Naive thymus-derived CD4-positive, alpha-beta T cell (primary cell): ENCODE measurements at regions not wholly inside any gene's neighbourhood (a gene's known extent, or its start where the extent isn't known, plus 50 kb on each side); places are given as distances from the start of the nearest gene placed in this dataset.
"Not testable (repeated sequence)": the region's sequence is repeated elsewhere in the genome, so short reads cannot be mapped to it uniquely, and the experiment has no call there.

Experiments
- ATAC-seq: fragments of 150-1000 bp; cut with Tn5 transposase; 2 replicates; pipeline ENCODE4 v1.10.0; 2021; ENCODE audit warnings: mild to moderate bottlenecking, moderate library complexity
- CTCF ChIA-PET: fragments of 350-600 bp; sonication (Branson Sonifier 250); formaldehyde crosslinking; loops from one replicate; lab custom pipeline; 2021; ENCODE audit warnings: antibody characterized with exemption; lab: Charles Lee
- POLR2A ChIA-PET: fragments of 350-600 bp; sonication (Branson Sonifier 250); formaldehyde crosslinking; loops from one replicate; lab custom pipeline; 2021; ENCODE audit warnings: antibody characterized with exemption, inconsistent platforms; lab: Charles Lee
- DNase-seq, 9 donors: peaks; one replicate each; pipeline versions ENCODE4 v3.0.0 to v3.0.0-alpha.2; 2020 to 2022; ENCODE audit warnings: mixed read lengths in 1 of 9
- H3K27ac ChIP-seq: one replicate; pipeline ENCODE4 v1.7.0; 2013; ENCODE audit warnings: mild to moderate bottlenecking, low read depth, low read length, moderate library complexity
- H3K27me3 ChIP-seq, 2 donors: one replicate each; pipeline ENCODE4 v1.7.0; 2013; ENCODE audit warnings: low read length in 2 of 2, mild to moderate bottlenecking in 2 of 2, moderate library complexity in 2 of 2; ENCODE audit not compliant: control insufficient read depth in 2 of 2, insufficient read depth in 2 of 2
- H3K36me3 ChIP-seq, 3 experiments: 1 replicate in 2 of 3; 2 replicates in 1 of 3; pipeline ENCODE4 v1.7.0; 2013; ENCODE audit warnings: low read length in 3 of 3, mild to moderate bottlenecking in 3 of 3, moderate library complexity in 1 of 3; ENCODE audit not compliant: insufficient read depth in 3 of 3, control insufficient read depth in 2 of 3
- H3K4me1 ChIP-seq, 2 donors: one replicate each; pipeline ENCODE4 v1.7.0; 2013; ENCODE audit warnings: low read length in 2 of 2, mild to moderate bottlenecking in 2 of 2, moderate library complexity in 1 of 2; ENCODE audit not compliant: control insufficient read depth in 2 of 2, insufficient read depth in 2 of 2
- H3K4me3 ChIP-seq: 2 replicates; pipeline ENCODE4 v1.7.0; 2013; ENCODE audit warnings: mild to moderate bottlenecking, low read length
- H3K9me3 ChIP-seq, 3 experiments: 1 replicate in 2 of 3; 2 replicates in 1 of 3; pipeline ENCODE4 v1.7.0; 2013; ENCODE audit warnings: low read length in 3 of 3; ENCODE audit not compliant: control insufficient read depth in 2 of 3
- H3K27ac Mint-ChIP-seq, 9 donors: one replicate each; pipeline ENCODE4 v1.8.0; 2020 to 2022; ENCODE audit warnings: mixed read lengths in 9 of 9, mild to moderate bottlenecking in 8 of 9, moderate library complexity in 5 of 9, inconsistent platforms in 2 of 9
- H3K27me3 Mint-ChIP-seq, 5 donors: one replicate each; pipeline ENCODE4 v1.8.0; 2021 to 2022; ENCODE audit warnings: mixed read lengths in 5 of 5, mild to moderate bottlenecking in 1 of 5
- H3K36me3 Mint-ChIP-seq, 5 donors: one replicate each; pipeline ENCODE4 v1.8.0; 2020 to 2022; ENCODE audit warnings: mixed read lengths in 5 of 5, mild to moderate bottlenecking in 3 of 5, inconsistent platforms in 1 of 5
- H3K4me1 Mint-ChIP-seq, 7 donors: one replicate each; pipeline ENCODE4 v1.8.0; 2020 to 2022; ENCODE audit warnings: mixed read lengths in 7 of 7, mild to moderate bottlenecking in 3 of 7, inconsistent platforms in 1 of 7
- H3K4me3 Mint-ChIP-seq, 10 donors: one replicate each; pipeline ENCODE4 v1.8.0; 2020 to 2022; ENCODE audit warnings: mild to moderate bottlenecking in 10 of 10, mixed read lengths in 10 of 10, moderate library complexity in 6 of 10, inconsistent platforms in 2 of 10
- H3K9me3 Mint-ChIP-seq, 11 donors: one replicate each; pipeline ENCODE4 v1.8.0; 2020 to 2022; ENCODE audit warnings: mixed read lengths in 11 of 11, mild to moderate bottlenecking in 4 of 11, inconsistent platforms in 1 of 11, moderate library complexity in 1 of 11
- intact Hi-C, 2 donors: fragments of 100-400 bp; cut with micrococcal nuclease; formaldehyde crosslinking; loops; one replicate each; pipeline ENCODE4 v1.15.1; 2023

DNA sequence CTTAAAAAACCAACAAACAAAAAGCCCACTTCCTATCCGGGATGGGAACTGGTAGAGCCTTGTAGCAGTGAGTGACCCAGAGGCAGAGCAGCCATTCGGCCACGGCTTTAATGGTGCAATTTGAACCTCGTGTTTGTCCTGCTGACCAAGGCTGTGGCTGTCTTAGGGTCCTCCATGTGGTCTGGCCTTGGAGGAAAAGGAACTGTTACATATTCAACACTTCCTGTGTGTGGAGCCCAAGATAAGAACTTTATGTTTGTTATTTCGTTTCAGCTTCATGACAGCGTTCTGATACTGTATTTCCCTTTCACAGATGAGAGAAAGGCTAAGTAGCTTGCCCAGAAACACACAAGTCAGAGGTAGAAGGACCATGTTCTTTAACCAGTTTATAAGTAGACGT is 269.8 kb downstream of the SV2B start:
- CTCF ChIA-PET, result interaction anchor here (1.0 kb wide), 1 partner anchor 151 kb away, joined by 6 read pairs; no protein-coding TSS in a partner anchor
- Histone ChIP-seq H3K9me3 (no peaks in the 10 kb centered on the region), H3K36me3 (no peaks in the 10 kb centered on the region), H3K4me3 (no peak overlapping the region), H3K27me3 (no peaks in the 10 kb centered on the region), H3K4me1 (peaks cover 17 to 20% of the 10 kb centered on the region in 2 donors), H3K27ac (no peak overlapping the region)
- Mint-ChIP-seq H3K27me3 (peaks cover 0 to 15% (median 0%) of the 10 kb centered on the region in 5 donors), H3K9me3 (peaks cover 0 to 22% (median 11%) of the 10 kb centered on the region in 11 donors), H3K36me3 (peaks cover 2 to 9% (median 4%) of the 10 kb centered on the region in 5 donors), H3K4me1 (peaks cover 15 to 53% (median 38%) of the 10 kb centered on the region in 7 donors), H3K4me3 (peak overlapping the region in 9 of 10 donors; percentile 17 to 68 (median 37)), H3K27ac (peak overlapping the region in 7 of 9 donors; percentile 16 to 86 (median 61))
- intact Hi-C loops, result loop anchor here in 1 of 2 donors (5.0 kb wide), 1 partner anchor 323 kb away; no protein-coding TSS in a partner anchor
- DNase-seq (peak in 4 of 9 donors; percentile 9 to 18 (median 12)), ATAC-seq (peak; percentile 67)
- POLR2A ChIA-PET, result no interaction called here

GRCh38 chr15:91371345-91371744 is 271.3 kb downstream of the SV2B start:
- peak overlapping the region in 4 of 9 donors; percentile 63 to 86 (median 73) for H3K27ac Mint-ChIP-seq
- ATAC-seq, result not testable (repeated sequence)

GRCh38 chr15:91374336-91374735 is 274.3 kb downstream of the SV2B start:
- H3K4me1 Mint-ChIP-seq, result peaks cover 15 to 45% (median 30%) of the 10 kb centered on the region in 7 donors
- H3K27me3 Mint-ChIP-seq, result peaks cover 0 to 16% (median 0%) of the 10 kb centered on the region in 5 donors
- peaks cover 15 to 20% of the 10 kb centered on the region in 2 donors for H3K4me1 ChIP-seq
- intact Hi-C loops, result loop anchor here in 1 of 2 donors (5.0 kb wide), 1 partner anchor 327 kb away; no protein-coding TSS in a partner anchor
- CTCF ChIA-PET, result no interaction called here
- no peak overlapping the region for H3K27ac ChIP-seq
- H3K27me3 ChIP-seq, result no peaks in the 10 kb centered on the region
- peaks cover 0 to 5% (median 0%) of the 10 kb centered on the region in 11 donors for H3K9me3 Mint-ChIP-seq
- H3K9me3 ChIP-seq, result no peaks in the 10 kb centered on the region
- no peaks in the 10 kb centered on the region for H3K36me3 ChIP-seq
- H3K4me3 ChIP-seq, result no peak overlapping the region
- no peak overlapping the region for H3K4me3 Mint-ChIP-seq
- POLR2A ChIA-PET, result no interaction called here
- no peak for DNase-seq
- no peak for ATAC-seq
- peaks cover 0 to 2% (median 0%) of the 10 kb centered on the region in 5 donors for H3K36me3 Mint-ChIP-seq
- H3K27ac Mint-ChIP-seq, result no peak overlapping the region

More at GRCh38 chr15:91371345-91371744, 271.3 kb downstream of the SV2B start:
- H3K27me3 ChIP-seq, POLR2A ChIA-PET, H3K9me3 ChIP-seq, H3K27ac ChIP-seq, DNase-seq, H3K9me3 Mint-ChIP-seq, H3K4me3 ChIP-seq, CTCF ChIA-PET, H3K36me3 Mint-ChIP-seq, H3K36me3 ChIP-seq: not testable (repeated sequence)
- peaks cover 17 to 20% of the 10 kb centered on the region in 2 donors for H3K4me1 ChIP-seq
- peak overlapping the region in 6 of 10 donors; percentile 30 to 68 (median 50) for H3K4me3 Mint-ChIP-seq
- H3K27me3 Mint-ChIP-seq, result peaks cover 0 to 12% (median 0%) of the 10 kb centered on the region in 5 donors
- intact Hi-C loops, result loop anchor here in 1 of 2 donors (5.0 kb wide), 1 partner anchor 324 kb away; no protein-coding TSS in a partner anchor
- H3K4me1 Mint-ChIP-seq, result peaks cover 15 to 53% (median 38%) of the 10 kb centered on the region in 7 donors

DNA sequence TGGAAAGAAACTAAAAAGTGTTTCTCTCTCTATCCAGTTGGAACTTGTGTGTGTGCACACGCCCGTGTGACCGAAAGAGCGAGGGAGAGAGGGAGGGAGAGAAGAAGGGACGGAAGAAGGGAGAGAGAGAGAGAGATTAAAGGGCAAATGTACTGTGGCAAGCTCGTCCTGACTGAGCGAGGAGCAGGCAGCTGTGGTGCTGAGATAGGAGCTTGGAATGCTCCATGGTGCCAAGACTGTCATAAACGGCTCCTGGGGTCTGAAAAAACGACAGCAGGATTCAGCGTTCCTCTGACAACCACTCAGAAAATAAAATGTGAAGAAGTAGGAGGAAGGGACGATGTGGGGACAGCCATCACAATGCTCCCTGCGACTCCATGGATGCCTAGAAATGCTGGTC is 276.0 kb downstream of the SV2B start:
- ATAC-seq (no peak), DNase-seq (no peak)
- H3K9me3 Mint-ChIP-seq, result peaks cover 0 to 12% (median 1%) of the 10 kb centered on the region in 11 donors
- Histone ChIP-seq H3K9me3 (no peaks in the 10 kb centered on the region), H3K36me3 (no peaks in the 10 kb centered on the region), H3K4me3 (no peak overlapping the region), H3K4me1 (peaks cover 0 to 4% of the 10 kb centered on the region in 2 donors), H3K27me3 (no peaks in the 10 kb centered on the region), H3K27ac (no peak overlapping the region)
- ChIA-PET POLR2A (interaction anchor here (0.6 kb wide), 1 partner anchor 32 kb away, joined by 3 read pairs; no protein-coding TSS in a partner anchor), CTCF (interaction anchor here (1.0 kb wide), 1 partner anchor 160 kb away, joined by 3 read pairs; no protein-coding TSS in a partner anchor)
- H3K36me3 Mint-ChIP-seq, result peaks cover 0 to 2% (median 0%) of the 10 kb centered on the region in 5 donors
- peak overlapping the region in 1 of 9 donors; percentile 57 for H3K27ac Mint-ChIP-seq
- no peak overlapping the region for H3K4me3 Mint-ChIP-seq
- peaks cover 4 to 28% (median 14%) of the 10 kb centered on the region in 7 donors for H3K4me1 Mint-ChIP-seq
- intact Hi-C loops, result no loop called here
- H3K27me3 Mint-ChIP-seq, result peaks cover 0 to 16% (median 0%) of the 10 kb centered on the region in 5 donors

DNA sequence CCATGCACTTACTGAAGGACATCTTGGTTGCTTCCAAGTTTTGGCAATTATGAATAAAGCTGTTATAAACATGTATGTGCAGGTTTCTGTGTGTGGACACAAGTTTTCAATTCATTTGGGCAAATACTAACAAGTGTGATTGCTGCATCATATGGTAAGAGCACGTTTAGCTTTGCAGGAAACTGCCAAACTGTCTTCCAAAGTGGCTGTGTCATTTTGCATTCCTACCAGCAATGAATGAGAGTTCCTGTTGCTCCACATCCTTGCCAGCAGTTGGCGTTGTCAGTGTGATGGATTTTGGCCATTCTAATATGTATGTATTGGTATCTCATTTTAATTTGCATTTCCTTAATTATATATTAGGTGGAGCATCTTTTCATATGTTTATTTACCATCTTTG is 280.1 kb downstream of the SV2B start:
- Histone ChIP-seq H3K27me3 (no peaks in the 10 kb centered on the region), H3K36me3 (no peaks in the 10 kb centered on the region), H3K4me1 (no peaks in the 10 kb centered on the region), H3K27ac (no peak overlapping the region), H3K9me3 (no peaks in the 10 kb centered on the region), H3K4me3 (no peak overlapping the region)
- Mint-ChIP-seq H3K27ac (no peak overlapping the region), H3K36me3 (peaks cover 0 to 6% (median 0%) of the 10 kb centered on the region in 5 donors), H3K27me3 (peaks cover 0 to 14% (median 0%) of the 10 kb centered on the region in 5 donors), H3K4me1 (peaks cover 0 to 11% (median 7%) of the 10 kb centered on the region in 7 donors), H3K4me3 (no peak overlapping the region), H3K9me3 (peaks cover 0 to 13% (median 2%) of the 10 kb centered on the region in 11 donors)
- ChIA-PET CTCF (no interaction called here), POLR2A (no interaction called here)
- intact Hi-C loops, result no loop called here
- no peak for ATAC-seq
- no peak for DNase-seq

- Histone ChIP-seq H3K4me1 (no peaks in the 10 kb centered on the region), H3K4me3 (no peak overlapping the region), H3K27me3 (no peaks in the 10 kb centered on the region), H3K27ac (no peak overlapping the region), H3K9me3 (no peaks in the 10 kb centered on the region), H3K36me3 (no peaks in the 10 kb centered on the region)
- H3K27ac Mint-ChIP-seq, result no peak overlapping the region
- H3K4me3 Mint-ChIP-seq, result no peak overlapping the region
- H3K9me3 Mint-ChIP-seq, result peaks cover 0 to 13% (median 2%) of the 10 kb centered on the region in 11 donors
- ATAC-seq (no peak), DNase-seq (no peak)
- ChIA-PET CTCF (no interaction called here), POLR2A (no interaction called here)
- peaks cover 0 to 16% (median 4%) of the 10 kb centered on the region in 7 donors for H3K4me1 Mint-ChIP-seq
- peaks cover 0 to 6% (median 0%) of the 10 kb centered on the region in 5 donors for H3K36me3 Mint-ChIP-seq
- intact Hi-C loops, result no loop called here
- peaks cover 0 to 30% (median 0%) of the 10 kb centered on the region in 5 donors for H3K27me3 Mint-ChIP-seq
Measured at GRCh38 chr15:91383532-91383931, 283.5 kb downstream of the SV2B start.
